ENCODE measurements at regions not wholly inside any gene's neighbourhood (a gene's known extent, or its start where the extent isn't known, plus 50 kb on each side); places are given as distances from the start of the nearest gene placed in this dataset.

GRCh38 chr9:28774433-28775235, 1201.4 kb upstream of the C9orf72 start:
- no peak for DNase-seq

- no peak for DNase-seq
Observed at GRCh38 chr9:28779243-28779642, 1206.0 kb upstream of the C9orf72 start.

- DNase-seq: no peak
Observed at GRCh38 chr9:28781481-28781880, 1208.2 kb upstream of the C9orf72 start.

- no peak for DNase-seq
Observed at GRCh38 chr9:28782630-28783029, 1209.3 kb upstream of the C9orf72 start.

GRCh38 chr9:28792716-28793115, 1219.4 kb upstream of the C9orf72 start:
- no peak for DNase-seq

- DNase-seq: no peak
Observed at GRCh38 chr9:28799876-28800275, 1226.6 kb upstream of the C9orf72 start.

GRCh38 chr9:28801144-28801799, 1228.0 kb upstream of the C9orf72 start:
- DNase-seq: no peak

GRCh38 chr9:28805197-28805596, 1231.9 kb upstream of the C9orf72 start:
- no peak for DNase-seq

- no peak for DNase-seq
Observed at GRCh38 chr9:28808042-28808441, 1234.8 kb upstream of the C9orf72 start.

- DNase-seq: no peak
Observed at GRCh38 chr9:28810388-28811075, 1237.3 kb upstream of the C9orf72 start.

- DNase-seq: no peak
Observed at GRCh38 chr9:28820741-28821140, 1247.5 kb upstream of the C9orf72 start.

GRCh38 chr9:28821240-28821639, 1248.0 kb upstream of the C9orf72 start:
- no peak for DNase-seq

- DNase-seq: no peak
Observed at GRCh38 chr9:28824432-28824963, 1251.2 kb upstream of the C9orf72 start.

GRCh38 chr9:28832168-28832770, 1259.0 kb upstream of the C9orf72 start:
- no peak for DNase-seq

- no peak for DNase-seq
Observed at GRCh38 chr9:28834156-28834555, 1260.9 kb upstream of the C9orf72 start.

GRCh38 chr9:28839778-28840430, 1266.6 kb upstream of the C9orf72 start:
- no peak for DNase-seq

- no peak for DNase-seq
Observed at GRCh38 chr9:28841775-28842174, 1268.5 kb upstream of the C9orf72 start.

- DNase-seq: no peak
Observed at GRCh38 chr9:28847331-28847730, 1274.0 kb upstream of the C9orf72 start.

GRCh38 chr9:28848671-28849070, 1275.4 kb upstream of the C9orf72 start:
- no peak for DNase-seq

GRCh38 chr9:28853477-28853876, 1280.2 kb upstream of the C9orf72 start:
- DNase-seq: no peak

GRCh38 chr9:28866951-28867350, 1293.7 kb upstream of the C9orf72 start:
- DNase-seq: no peak

- no peak for DNase-seq
Observed at GRCh38 chr9:28868228-28868990, 1295.1 kb upstream of the C9orf72 start.
